ENCODE measurements at regions not wholly inside any gene's neighbourhood (a gene's known extent, or its start where the extent isn't known, plus 50 kb on each side); places are given as distances from the start of the nearest gene placed in this dataset.

GRCh38 chr5:172550996-172551395 lies 90.1 kb upstream of the NEURL1B start:
- POLR2A ChIA-PET, result no interaction called here
- no peak for TF ChIP-seq CTCF (IDR thresholded peaks at IDR 0.05; ENCODE audit: control extremely low read depth, extremely low read depth, low read depth, missing control alignments)
- CTCF ChIA-PET, result no interaction called here
- no peak for DNase-seq (ENCODE audit: extremely low spot score)

GRCh38 chr5:172550096-172550765 lies 90.8 kb upstream of the NEURL1B start:
- no peak for TF ChIP-seq CTCF (IDR thresholded peaks at IDR 0.05; ENCODE audit: control extremely low read depth, extremely low read depth, low read depth, missing control alignments)
- no peak for DNase-seq (ENCODE audit: extremely low spot score)
- ChIA-PET POLR2A (no interaction called here), CTCF (no interaction called here)

GRCh38 chr5:172549696-172550095 lies 91.4 kb upstream of the NEURL1B start:
- TF ChIP-seq CTCF (IDR thresholded peaks at IDR 0.05; ENCODE audit: control extremely low read depth, extremely low read depth, low read depth, missing control alignments), result no peak
- POLR2A ChIA-PET, result no interaction called here
- no peak for DNase-seq (ENCODE audit: extremely low spot score)
- CTCF ChIA-PET, result no interaction called here

GRCh38 chr5:172548981-172549687 lies 91.9 kb upstream of the NEURL1B start:
- DNase-seq (ENCODE audit: extremely low spot score), result no peak
- no peak for TF ChIP-seq CTCF (IDR thresholded peaks at IDR 0.05; ENCODE audit: control extremely low read depth, extremely low read depth, low read depth, missing control alignments)
- CTCF ChIA-PET, result no interaction called here
- POLR2A ChIA-PET, result no interaction called here

- ChIA-PET CTCF (no interaction called here), POLR2A (no interaction called here)
- TF ChIP-seq CTCF (IDR thresholded peaks at IDR 0.05; ENCODE audit: control extremely low read depth, extremely low read depth, low read depth, missing control alignments), result no peak
- no peak for DNase-seq (ENCODE audit: extremely low spot score)
These were observed 92.7 kb upstream of the NEURL1B start for GRCh38 chr5:172548311-172548731.

GRCh38 chr5:172546196-172546595 lies 91.9 kb upstream of the SH3PXD2B start:
- DNase-seq (ENCODE audit: extremely low spot score), result no peak
- CTCF ChIA-PET, result no interaction called here
- no peak for TF ChIP-seq CTCF (IDR thresholded peaks at IDR 0.05; ENCODE audit: control extremely low read depth, extremely low read depth, low read depth, missing control alignments)
- POLR2A ChIA-PET, result no interaction called here

Measured in GM10248 (cell line).